RWPE1 (cell line): ENCODE measurements at regions not wholly inside any gene's neighbourhood (a gene's known extent, or its start where the extent isn't known, plus 50 kb on each side); places are given as distances from the start of the nearest gene placed in this dataset.
A peak's percentile ranks its signal among the peaks of the same experiment; 100 is the strongest.

Source experiments
- CTCF ChIA-PET: fragments of 350-600 bp; sonication (Branson Sonifier 250); formaldehyde crosslinking; extraction: SDS; loops from one replicate; lab custom pipeline; 2021; lab: Yijun Ruan, JAX
- POLR2A ChIA-PET: fragments of 400-600 bp; formaldehyde crosslinking; extraction: SDS; loops from one replicate; lab custom pipeline; 2020; ENCODE audit warnings: antibody characterized with exemption; ENCODE audit not compliant: low non-redundant PET; lab: Yijun Ruan, JAX
- DNase-seq: peaks from one replicate; pipeline ENCODE4 v3.0.0; 2012; ENCODE audit warnings: low spot score
- H3K27ac ChIP-seq: fragments of 450-650 bp; 2 replicates; pipeline ENCODE4 v1.5.1; 2017
- CTCF ChIP-seq: fragments of 450-650 bp; conservative IDR thresholded peaks from 2 replicates; pipeline ENCODE4 v1.5.1; 2017; ENCODE audit warnings: low read depth, mild to moderate bottlenecking

- TF ChIP-seq CTCF, result no peak
- CTCF ChIA-PET, result no interaction called here
- no peak overlapping the region for H3K27ac ChIP-seq
- POLR2A ChIA-PET, result no interaction called here
- no peak for DNase-seq
Observed at GRCh38 chrX:138127314-138127713, 561.4 kb downstream of the ZIC3 start.

- POLR2A ChIA-PET, result no interaction called here
- peak; percentile 1 for DNase-seq
- TF ChIP-seq CTCF, result peak; percentile 19; the same call in 1 of the 2 replicates
- CTCF ChIA-PET, result no interaction called here
- H3K27ac ChIP-seq, result no peak overlapping the region
Observed at GRCh38 chrX:138128027-138128671, 562.2 kb downstream of the ZIC3 start.

- CTCF ChIA-PET, result no interaction called here
- TF ChIP-seq CTCF, result no peak
- no peak overlapping the region for H3K27ac ChIP-seq
- no peak for DNase-seq
- POLR2A ChIA-PET, result no interaction called here
Observed at GRCh38 chrX:138150709-138151108, 560.8 kb downstream of the FGF13 start.

DNA sequence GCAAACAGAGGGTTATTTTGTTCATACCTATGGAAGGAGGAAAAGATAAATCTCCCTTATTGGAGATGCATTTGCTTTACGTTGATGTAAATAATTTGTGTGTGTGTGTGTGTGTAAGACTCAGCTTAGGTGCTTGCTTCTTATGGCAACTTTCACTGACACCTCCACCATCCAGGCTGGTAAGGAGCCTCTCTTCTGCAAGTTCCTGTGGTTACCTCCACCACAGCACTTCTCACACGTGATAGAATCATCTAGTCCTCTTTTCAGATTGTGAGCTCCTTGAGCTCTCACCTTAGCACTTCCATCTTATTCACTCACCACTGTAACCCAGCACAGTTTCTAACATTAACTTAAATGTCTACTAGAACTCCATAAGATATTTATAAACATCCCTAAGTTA lies 553.7 kb downstream of the FGF13 start:
- no peak for TF ChIP-seq CTCF
- POLR2A ChIA-PET, result no interaction called here
- H3K27ac ChIP-seq, result no peak overlapping the region
- CTCF ChIA-PET, result no interaction called here
- no peak for DNase-seq

DNA sequence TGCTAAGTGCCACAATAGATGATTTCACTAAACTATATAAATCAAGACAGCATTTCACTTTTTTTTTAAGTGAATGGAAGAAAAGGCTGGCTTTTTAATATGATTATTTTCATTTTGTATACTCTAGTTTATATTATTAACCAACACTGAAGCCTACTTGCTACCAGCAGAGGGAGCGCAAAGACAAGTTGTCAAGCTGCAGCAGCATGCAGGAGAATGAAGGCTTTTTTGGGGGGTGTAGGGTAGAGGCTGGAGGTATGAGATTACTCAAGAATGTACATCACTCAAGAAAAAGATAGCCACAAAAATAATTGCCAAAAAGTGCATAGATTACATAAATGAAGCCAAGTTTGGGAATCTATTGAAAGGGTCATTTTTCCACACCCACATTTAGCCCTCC lies 519.5 kb downstream of the FGF13 start:
- DNase-seq, result no peak
- CTCF ChIA-PET, result interaction anchor here (0.7 to 1.2 kb wide), 3 partner anchors 520 to 1367 kb away, joined by 3 read pairs; partner anchors contain the start of gene FGF13
- no peak for TF ChIP-seq CTCF
- POLR2A ChIA-PET, result no interaction called here
- H3K27ac ChIP-seq, result no peak overlapping the region

DNA sequence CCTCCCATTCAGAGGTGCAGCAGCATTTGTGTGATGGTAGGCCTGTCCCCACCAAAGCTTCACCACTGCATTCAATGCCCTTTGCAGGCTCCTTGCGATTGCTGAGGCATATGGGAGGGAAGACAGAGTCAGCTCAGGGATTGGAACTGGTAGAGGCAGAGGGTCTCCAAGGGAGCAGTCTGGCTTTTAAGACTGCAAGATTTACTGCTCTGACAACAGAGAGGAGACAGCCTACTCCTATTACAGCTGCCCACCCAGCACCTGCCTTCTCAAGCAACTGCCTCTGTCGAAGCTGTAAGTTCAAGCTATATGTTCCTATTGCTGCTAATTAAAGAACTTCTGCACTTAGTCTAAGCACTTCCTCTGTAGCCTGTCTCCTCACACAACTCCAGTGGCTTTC lies 481.8 kb downstream of the FGF13 start:
- H3K27ac ChIP-seq, result no peak overlapping the region
- DNase-seq, result no peak
- POLR2A ChIA-PET, result no interaction called here
- no peak for TF ChIP-seq CTCF
- CTCF ChIA-PET, result no interaction called here
